Stimulated activated CD4-positive, alpha-beta T cell treated with anti-CD3 and anti-CD28 coated beads, TNF-alpha, amount 100 ng/mL, for 1 hour (primary cell): ENCODE measurements at regions not wholly inside any gene's neighbourhood (a gene's known extent, or its start where the extent isn't known, plus 50 kb on each side); places are given as distances from the start of the nearest gene placed in this dataset.
"Not testable (repeated sequence)": the region's sequence is repeated elsewhere in the genome, so short reads cannot be mapped to it uniquely, and the experiment has no call there.

Experiments
- DNase-seq, 3 donors: peaks; one replicate each; pipeline ENCODE4 v3.0.0-alpha.2; 2020; ENCODE audit warnings: low read depth in 3 of 3, low spot score in 1 of 3

- no peak for DNase-seq
Measured at GRCh38 chr2:144128130-144128746, 391.7 kb downstream of the ZEB2 start.

GRCh38 chr2:144127693-144128092 is 392.2 kb downstream of the ZEB2 start:
- DNase-seq = no peak

GRCh38 chr2:144126302-144126701 is 393.6 kb downstream of the ZEB2 start:
- no peak for DNase-seq

GRCh38 chr2:144125751-144126150 is 394.2 kb downstream of the ZEB2 start:
- DNase-seq = no peak

- DNase-seq = no peak
Measured at GRCh38 chr2:144124882-144125281, 395.0 kb downstream of the ZEB2 start.

- DNase-seq = no peak
Measured at GRCh38 chr2:144120487-144120886, 399.4 kb downstream of the ZEB2 start.

- DNase-seq = no peak
Measured at GRCh38 chr2:144117086-144117485, 402.8 kb downstream of the ZEB2 start.

GRCh38 chr2:144115739-144116291 is 404.1 kb downstream of the ZEB2 start:
- DNase-seq = no peak

GRCh38 chr2:144114760-144115159 is 405.2 kb downstream of the ZEB2 start:
- no peak for DNase-seq

- no peak for DNase-seq
Measured at GRCh38 chr2:144111437-144111836, 408.5 kb downstream of the ZEB2 start.

- not testable (repeated sequence) for DNase-seq
Measured at GRCh38 chr2:144106104-144106503, 413.8 kb downstream of the ZEB2 start.

- DNase-seq = no peak
Measured at GRCh38 chr2:144102386-144102785, 417.5 kb downstream of the ZEB2 start.

- no peak for DNase-seq
Measured at GRCh38 chr2:144099780-144100377, 420.0 kb downstream of the ZEB2 start.

GRCh38 chr2:144099340-144099739 is 420.6 kb downstream of the ZEB2 start:
- DNase-seq = no peak

- DNase-seq = no peak
Measured at GRCh38 chr2:144097440-144098225, 422.3 kb downstream of the ZEB2 start.

GRCh38 chr2:144096531-144096930 is 423.4 kb downstream of the ZEB2 start:
- DNase-seq = no peak

- no peak for DNase-seq
Measured at GRCh38 chr2:144094408-144095151, 425.3 kb downstream of the ZEB2 start.

- no peak for DNase-seq
Measured at GRCh38 chr2:144091622-144092021, 428.3 kb downstream of the ZEB2 start.

- no peak for DNase-seq
Measured at GRCh38 chr2:144088863-144089262, 431.1 kb downstream of the ZEB2 start.

GRCh38 chr2:144086965-144087364 is 433.0 kb downstream of the ZEB2 start:
- DNase-seq = no peak

- DNase-seq = no peak
Measured at GRCh38 chr2:144085016-144085415, 434.9 kb downstream of the ZEB2 start.
